Iris pigment epithelial cell (primary cell): ENCODE measurements at regions not wholly inside any gene's neighbourhood (a gene's known extent, or its start where the extent isn't known, plus 50 kb on each side); places are given as distances from the start of the nearest gene placed in this dataset.
A peak's percentile ranks its signal among the peaks of the same experiment; 100 is the strongest.

ENCODE experiments used
- DNase-seq: peaks from one replicate; pipeline ENCODE4 v3.0.0-alpha.2; 2011; ENCODE audit warnings: low read depth

DNA sequence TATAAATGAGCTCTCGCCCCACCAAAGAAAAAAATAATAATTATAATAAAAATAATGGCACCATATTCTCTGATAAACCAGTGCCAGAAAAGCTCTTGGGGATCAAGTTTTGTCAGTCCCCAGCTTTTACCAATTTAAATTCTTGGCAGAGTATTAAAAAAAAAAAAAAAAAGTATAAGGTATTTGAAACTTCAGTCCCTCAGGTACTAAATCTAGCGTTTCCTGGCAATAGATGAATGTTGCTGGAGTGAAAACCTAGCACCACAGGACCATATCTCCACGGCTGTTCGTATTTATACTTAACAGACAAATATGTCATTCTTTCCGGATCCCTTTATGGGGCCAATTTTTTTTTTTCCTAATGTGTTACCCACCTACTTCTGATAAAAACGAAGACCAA, 646.2 kb downstream of the CCDC171 start:
- no peak for DNase-seq

DNA sequence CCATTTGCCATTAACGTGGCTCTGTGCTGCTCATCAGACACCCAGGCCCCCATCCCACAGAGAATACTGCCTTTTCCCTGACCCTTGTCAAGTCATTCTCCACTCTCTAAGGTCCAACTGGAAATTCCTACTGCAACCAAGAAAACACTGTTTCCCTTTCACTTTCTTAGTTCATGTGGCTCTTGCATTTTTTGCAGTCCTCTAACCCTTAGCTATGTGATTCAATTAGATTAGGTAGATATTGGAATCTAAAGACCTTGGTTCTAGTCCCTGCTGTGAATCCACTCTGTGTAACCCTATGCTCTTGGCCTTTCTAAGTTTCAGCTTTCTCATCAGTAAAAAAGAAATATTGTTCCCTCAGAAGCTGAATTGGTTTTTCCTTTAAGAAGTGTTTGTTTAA, 649.4 kb downstream of the CCDC171 start:
- peak; percentile 49 for DNase-seq

DNA sequence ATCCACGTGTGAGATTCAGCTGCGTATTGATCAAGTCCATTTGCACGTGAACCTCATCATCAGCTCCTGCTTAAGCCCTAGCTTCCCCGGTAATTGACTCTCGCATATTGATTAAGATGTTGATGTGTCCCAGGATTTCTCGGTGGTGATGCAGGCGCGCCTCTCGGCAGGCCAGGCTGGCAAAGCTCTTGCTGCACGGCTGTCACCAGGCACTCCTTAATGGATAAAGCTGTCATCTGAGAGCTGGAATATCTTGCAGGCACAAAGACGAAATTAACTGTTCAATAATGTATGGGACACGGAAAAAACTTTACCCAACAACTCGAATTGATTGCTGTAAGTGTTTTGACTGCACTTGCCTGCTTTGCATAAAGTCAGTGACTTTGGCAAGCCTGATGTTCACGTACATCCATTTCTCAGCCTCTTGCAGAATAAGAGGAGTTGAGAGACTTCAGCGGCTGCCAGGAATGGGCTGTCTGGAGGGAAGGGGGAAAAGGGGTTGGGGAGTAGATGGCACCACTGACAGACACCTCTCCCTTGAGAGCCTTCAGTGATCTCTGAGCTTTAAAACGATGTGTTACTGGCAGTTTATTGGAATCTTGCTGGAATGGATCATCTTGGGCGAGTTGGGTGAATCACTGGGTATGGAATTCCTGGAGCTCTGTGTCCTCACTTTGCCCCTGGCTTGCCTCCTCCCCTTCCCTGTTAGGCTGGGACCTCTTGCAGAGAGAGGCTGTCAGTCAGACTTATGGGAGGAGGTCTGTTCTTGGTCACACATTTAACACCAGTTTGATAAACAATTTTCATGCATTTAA, 650.3 kb downstream of the CCDC171 start:
- DNase-seq: peak; percentile 93

DNA sequence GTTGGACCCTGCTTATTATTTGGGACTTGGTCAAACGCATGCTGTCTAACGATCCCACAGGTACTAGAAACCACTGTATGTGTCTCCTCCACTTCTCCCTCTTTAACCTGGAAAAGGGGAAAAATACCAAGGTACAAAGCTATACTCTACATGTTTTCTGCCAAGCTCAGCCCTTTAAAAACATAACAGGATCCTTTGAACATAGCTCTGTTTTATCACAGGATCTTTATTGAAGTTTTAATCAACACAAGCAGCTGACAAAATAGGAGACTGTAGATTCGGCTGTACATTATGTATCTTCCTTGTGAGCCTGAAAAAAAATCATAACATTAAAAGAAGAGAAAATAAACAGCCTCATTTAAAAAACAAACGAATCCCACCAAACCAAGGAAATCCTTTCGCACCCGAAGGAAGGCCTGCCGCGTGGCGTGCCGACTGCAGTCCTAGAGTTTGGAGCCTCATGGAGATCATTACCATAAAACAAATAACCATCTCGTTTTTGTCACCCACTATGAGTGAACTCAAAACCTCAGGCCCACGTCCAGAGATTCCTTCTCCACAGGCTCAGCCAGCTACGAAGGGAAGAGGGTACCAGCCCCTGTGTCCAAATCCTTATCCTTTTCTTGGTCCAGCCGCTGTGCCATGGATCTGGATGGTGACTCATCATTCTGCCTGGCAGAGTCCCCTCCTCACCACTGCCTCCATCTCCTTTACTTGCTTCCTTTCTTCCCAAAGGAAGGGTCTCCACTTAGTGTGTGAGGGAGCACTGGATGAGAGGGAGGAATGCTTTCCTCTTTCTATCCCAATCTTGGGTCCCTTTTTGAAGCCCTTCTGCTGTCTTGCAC, 651.1 kb downstream of the CCDC171 start:
- no peak for DNase-seq

DNA sequence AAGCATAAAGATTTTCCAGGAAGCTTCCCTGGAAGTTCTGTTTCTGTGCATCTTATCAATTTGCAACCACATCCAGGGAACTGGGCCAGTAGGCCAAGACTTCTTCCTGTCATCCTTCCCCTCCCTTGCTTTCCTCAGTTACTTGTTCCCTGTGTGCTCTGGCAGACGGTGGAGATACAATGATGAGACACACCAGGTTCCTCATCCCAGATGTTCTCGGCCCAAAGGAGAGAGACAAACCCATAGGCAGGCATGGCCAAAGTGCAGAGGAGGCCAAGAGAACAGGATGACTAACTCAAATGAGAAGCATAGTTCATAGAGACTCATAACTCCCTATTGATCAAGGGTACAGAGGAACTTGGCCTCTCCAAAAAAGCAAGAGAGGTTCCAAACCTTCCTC, 652.6 kb downstream of the CCDC171 start:
- no peak for DNase-seq

DNA sequence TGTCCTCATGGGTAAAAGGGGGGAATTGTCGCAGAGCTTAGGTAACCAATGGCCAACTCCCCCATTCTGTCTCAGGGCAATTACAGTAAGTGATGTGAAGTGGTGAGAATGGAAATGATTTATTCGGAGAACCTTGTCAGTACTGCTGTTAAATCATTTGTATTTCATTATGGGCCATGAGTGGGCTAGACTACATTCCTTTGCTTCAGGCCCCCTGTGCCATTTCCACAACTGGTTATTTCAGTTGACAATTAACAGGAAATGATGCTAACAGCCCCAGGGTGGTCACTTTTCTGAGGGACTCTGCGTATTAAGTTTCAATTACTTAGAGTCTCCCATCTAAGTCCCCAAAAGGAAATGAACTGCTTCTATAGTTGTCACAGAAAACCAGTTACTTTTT, 653.7 kb downstream of the CCDC171 start:
- DNase-seq: no peak

DNA sequence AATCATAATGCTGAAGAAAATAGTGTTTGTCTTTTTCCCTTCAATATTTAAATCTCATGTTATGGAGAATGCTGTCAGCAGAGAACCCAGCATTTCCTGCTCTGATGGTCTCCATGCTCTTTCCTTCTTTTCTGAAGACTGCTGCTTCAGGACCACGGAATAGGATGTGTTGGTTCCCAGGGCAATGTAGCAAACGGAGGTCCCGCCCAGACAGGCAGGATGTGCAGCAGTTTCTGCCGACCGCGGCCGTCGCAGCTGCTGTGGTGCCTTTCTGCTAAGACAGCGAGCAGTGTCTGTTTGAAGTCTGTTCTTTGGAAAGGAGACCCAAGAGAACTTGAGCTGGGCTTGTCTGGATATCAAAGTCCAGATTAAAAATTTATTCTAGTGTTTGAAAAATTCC, 654.3 kb downstream of the CCDC171 start:
- peak; percentile 71 for DNase-seq

DNA sequence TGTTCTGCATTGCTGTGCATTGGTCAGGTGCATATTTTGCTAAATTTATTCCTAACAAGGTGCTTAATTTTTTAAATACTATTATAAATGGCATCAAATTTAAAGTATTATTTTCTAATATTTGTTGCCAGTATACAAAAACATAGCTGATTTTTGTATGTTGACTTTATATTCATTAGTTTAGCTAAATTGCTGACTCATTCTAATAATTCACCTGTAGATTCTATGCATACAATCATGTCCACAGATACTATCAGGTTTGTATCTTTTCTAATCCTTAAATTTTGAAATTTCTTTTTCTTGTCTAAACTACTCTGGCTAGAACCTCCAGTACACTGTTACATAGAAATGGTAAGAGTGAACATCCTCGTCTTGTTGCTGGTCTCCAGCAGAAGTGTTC, 657.6 kb downstream of the CCDC171 start:
- no peak for DNase-seq

DNA sequence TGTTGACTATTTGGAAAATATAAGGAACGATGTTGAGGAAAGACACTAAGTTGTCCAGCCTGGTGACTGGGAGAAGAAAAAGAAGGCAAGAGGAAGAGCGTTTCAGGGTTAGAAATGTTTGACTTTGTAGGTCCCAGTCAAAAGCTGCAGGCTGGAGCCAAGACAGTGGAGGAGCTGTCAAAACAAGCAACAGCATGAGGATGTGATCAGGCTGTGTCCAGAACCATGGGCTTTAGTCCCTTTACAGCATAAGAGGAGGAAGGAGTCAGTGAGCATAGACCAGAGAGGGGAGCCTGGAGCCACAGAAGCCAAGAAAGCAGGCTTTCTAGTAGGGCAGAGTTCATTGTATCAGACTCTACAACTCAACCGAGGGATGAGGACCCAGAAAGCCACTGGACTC, 658.5 kb downstream of the BNC2 start:
- no peak for DNase-seq

DNA sequence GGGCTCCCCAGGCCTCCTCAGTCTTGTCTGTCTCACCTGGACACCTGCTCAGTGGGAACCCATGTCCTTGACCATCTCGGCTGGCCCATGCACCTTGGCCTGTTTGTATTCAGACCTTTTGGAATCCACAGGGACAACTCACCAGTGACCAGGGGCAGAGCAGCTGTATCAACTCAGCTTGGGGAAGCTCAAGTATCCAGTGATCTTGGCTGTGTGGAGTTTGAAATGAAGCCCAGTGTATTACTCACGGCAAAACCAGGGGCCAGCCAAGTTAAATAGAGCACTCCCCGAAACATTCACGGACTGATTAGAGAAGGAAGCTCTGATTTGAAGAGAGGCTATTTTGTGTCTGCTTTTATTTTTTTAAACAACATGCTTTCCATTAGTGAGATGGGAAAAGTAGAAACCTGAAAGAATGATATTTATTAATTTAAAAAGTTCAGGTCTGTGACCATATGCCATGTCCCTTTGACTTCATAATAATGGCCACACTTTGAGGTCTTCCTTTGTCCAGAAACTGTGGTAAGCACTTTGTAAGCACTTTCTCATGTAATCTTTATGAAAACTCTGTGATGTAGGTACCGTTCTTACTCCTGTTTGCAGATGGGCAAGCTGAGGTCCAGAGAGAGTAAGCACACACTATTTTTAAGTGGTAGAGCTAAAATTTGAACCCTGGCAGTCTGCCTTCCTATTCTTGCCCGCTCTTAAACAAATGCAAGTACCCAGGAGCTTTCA, 656.5 kb downstream of the BNC2 start:
- DNase-seq: peak; percentile 98

DNA sequence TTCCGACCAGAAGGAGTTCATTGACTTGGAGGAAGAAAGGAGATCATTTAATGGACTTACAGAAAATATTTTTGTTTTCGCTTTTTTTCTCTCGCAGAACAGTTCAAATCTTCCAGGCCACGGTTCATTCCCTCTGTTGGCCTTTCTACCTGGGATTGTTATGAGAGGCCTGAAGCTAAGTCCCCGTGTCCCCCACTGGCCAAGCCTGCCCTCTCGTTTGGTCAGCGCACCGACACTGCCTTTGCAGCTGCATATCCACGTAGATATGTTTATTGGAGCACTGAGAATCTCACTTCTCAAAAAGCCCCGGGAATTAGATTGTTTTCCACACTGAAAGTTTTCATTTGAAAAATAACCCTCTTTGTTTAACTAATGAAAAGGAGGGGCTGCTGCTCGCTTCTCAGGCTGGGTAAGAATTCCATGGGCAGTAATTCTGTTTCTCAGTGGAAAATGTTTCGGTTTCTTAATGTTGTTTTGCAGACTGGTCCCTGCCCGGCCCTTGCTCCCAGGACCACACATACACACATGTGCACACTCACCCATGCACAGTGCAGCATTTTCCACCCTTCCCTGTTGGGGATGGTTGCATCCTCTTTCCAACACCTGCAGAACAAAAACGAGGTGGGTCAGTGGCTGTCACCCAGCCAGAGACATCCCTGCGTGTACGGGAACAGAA, 655.7 kb downstream of the BNC2 start:
- DNase-seq: no peak

DNA sequence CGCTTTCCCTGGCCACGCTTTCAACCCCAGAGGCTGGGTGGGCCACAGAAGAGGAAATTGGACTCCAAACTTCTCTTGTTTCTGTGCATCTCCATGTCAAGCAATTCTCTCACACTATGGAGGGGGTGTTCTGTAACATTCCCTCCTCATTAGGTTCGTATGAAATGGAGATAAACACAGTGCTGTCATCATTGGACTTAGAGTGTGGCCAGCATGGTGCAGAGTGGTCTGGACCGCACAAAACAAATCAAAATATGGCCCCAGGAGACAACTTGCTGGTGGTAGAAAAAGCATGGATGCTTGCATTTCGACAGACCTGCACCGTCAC, 655.2 kb downstream of the BNC2 start:
- no peak for DNase-seq

DNA sequence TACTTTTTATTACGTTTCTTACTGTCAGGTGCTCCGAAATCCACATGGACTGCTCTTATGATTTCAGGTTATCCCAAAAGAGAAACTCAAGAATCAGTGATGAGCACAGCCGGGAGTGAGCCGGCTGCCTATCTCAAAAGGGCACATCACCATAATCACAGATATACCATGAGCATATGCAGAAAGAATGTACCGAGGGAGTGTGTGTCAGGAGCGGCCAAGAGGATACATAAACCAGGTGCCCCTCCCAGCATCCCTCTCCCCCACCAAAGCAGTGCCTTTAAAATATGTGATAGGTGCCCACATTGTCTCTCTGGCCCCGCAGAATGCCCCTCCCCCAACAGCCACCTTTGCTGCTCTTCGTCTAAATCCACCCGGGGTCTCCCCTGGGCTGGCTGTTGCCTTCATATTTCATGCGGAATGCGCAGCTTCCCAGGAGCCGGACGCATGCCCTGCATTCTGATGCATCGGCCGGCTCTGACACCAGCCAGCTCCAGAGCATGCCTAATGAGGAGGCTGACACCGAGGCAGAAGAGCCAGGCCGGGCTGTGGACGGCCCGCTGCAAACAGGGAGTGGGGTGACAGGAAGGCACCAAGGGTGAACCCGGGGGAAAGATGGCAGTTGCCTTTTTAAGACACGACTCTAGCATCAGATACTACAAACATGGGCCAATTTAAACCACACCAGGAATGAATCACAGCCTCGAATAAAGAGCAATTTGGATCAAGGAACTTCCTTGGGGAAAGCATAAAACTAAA, 652.3 kb downstream of the BNC2 start:
- no peak for DNase-seq

DNA sequence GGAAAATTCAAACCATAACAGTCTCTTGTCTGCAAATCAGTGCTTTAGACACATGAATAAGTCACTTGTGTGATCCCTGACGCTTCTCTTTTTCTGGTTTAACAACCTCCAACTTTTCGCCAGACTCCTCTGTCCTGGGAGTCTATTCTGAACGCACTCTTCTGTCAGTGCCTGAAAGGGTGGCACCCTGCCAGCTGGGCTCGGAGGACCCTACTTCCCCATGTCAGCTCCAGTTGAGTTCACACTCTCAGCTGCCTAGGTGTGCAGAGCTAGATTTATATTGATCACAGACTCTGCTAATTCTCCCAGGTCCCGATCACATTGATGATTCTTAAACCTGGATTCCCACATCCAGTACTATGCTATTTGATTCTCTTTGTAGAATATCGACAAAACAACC, 649.1 kb downstream of the BNC2 start:
- DNase-seq: no peak

DNA sequence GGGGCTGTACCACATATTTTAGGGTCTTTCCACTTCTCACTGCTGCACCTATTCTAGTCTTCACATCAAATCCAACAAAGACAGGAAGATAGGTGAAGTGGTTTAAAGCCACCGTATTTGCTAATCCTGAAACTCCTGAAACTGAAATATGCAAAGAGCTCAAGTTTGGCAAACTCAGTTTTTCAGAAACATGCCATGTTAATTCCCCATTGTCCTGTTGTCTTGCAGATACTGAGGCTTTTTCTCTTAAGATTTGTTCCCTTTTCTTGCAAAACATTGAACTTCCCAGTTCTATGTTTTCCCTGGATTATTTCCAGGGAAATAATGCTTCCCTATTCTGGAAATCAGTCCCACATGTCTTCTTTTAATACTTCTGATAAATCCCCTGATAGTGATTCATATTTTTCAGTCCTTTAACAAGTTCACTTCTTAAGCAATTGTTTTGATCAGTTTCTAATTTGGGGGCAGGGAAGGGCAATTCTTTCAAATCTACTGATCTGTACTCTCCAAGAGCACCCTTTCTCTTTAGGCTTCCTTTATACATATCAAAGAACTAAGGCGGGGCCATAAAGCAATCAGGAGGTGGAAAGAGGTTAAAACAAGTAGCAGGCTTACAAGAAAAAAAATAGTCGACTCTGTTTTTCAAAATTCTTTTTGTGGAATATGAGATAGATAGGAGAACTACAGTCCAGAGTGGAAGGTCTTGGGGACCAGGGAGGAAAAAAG, 648.5 kb downstream of the BNC2 start:
- DNase-seq: no peak

DNA sequence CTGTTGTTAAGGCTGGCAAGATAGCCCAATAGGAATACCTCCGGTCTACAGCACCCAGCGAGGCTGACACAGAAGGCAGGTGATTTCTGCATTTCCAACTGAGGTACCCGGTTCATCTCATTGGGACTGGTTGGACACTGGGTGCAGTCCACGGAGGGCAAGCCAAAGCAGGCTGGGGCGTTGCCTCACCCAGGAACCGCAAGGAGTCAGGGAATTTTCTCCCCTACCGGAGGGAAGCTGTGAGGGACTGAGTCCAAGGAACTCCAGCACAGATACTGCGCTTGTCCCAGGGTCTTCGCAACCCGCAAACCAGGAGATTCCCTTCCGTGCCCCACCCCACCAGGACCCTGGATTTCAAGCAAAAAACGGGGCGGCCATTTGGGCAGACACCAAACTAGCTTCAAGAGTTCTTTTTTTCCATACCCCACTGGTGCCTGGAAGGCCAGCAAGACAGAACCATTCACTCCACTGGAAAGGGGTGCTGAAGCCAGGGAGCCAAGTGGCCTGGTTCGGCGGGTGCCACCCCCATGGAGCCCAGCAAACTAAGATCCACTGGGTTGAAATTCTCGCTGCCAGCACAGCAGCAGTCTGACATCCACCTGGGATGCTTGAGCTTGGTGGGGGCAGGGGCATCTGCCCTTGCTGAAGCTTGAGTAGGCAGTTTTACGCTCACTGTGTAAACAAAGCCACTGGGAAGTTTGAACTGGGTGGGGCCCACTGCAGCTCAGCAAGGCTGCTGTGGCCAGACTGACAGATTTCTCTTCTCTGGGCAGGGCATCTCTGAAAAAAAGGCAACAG, 647.2 kb downstream of the BNC2 start:
- DNase-seq: no peak

DNA sequence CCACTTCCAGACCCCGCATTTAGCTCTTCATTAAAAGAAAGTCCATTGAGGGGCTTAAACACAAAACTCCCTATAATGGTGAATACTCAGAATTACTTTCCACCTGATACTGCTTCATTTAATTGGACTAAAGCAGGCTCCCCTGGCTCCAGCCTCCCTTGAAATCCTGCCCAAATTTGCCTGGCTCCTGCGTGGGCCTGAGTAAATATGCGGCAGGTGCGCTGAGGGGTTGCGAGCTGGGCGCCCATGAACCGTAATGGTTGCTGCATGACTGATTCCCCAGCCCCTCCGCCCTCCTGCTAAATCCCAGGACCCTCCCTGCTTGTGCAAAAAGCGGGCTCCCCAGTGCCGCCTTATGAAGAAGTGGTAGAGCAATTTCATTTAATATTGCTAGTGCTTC, 639.7 kb downstream of the BNC2 start:
- DNase-seq: no peak

DNA sequence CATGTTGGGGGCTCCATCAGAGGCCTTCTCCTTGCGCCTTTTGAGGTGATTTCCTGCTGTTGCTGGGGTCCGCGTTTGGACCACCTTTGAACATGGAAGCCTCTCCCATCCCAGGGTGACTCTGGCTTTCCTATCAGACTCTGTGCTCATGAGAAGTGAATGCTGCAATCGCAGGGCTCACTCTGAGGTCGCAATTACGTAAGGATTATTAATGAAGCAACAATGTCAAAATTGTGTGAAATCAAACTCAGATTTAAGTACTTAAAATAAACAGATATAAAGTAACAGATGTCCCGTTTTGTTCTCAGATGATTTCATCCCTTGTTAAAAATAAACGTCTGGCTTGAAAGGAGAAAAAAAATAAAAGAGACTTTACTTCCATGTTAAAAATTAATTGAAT, 634.2 kb downstream of the BNC2 start:
- peak; percentile 97 for DNase-seq

DNA sequence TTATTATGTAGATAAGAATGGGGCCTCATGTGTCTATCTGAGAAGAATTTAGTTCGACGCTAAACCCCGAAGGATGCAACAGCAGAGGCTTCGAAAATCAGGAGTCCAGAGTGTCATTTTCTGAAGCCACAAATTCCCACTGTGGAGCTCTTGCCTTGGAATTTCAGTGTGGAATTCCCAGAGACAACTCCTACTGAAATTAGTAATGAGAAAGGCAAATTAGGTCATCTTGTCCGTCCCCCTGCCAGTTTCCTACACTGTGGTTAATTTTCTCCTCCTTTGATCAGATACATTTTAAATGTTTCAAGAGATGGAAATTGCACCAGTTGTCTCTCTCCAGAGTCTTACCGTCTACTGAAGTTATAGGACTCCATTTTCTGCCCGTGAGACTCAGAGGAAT, 633.6 kb downstream of the BNC2 start:
- DNase-seq: peak; percentile 53

DNA sequence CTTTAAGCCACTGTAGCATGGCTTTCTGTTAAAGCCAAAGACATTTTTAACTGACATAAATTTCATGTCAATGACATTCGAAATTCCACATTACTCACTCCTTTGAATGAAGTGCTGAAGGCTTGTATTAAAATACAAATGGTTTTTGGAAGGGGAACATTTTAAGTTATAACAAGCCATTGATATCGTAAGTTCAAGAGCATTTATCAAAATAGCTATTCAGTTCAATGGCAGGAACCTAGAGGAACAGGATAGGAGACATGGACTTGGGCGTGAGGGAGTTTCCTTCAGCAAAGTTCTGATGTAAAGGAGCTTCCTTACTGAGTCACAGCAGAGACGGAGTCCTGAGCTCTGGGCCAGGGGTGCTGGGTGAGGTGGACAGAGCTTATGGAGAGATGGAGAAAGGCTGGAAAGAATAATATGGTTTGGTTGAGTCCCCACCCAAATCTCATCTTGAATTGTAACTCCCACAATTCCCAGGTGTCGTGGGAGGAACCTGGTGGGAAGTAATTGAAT, 631.8 kb downstream of the BNC2 start:
- peak; percentile 51 for DNase-seq
